ENCODE measurements at regions not wholly inside any gene's neighbourhood (a gene's known extent, or its start where the extent isn't known, plus 50 kb on each side); places are given as distances from the start of the nearest gene placed in this dataset.

DNA sequence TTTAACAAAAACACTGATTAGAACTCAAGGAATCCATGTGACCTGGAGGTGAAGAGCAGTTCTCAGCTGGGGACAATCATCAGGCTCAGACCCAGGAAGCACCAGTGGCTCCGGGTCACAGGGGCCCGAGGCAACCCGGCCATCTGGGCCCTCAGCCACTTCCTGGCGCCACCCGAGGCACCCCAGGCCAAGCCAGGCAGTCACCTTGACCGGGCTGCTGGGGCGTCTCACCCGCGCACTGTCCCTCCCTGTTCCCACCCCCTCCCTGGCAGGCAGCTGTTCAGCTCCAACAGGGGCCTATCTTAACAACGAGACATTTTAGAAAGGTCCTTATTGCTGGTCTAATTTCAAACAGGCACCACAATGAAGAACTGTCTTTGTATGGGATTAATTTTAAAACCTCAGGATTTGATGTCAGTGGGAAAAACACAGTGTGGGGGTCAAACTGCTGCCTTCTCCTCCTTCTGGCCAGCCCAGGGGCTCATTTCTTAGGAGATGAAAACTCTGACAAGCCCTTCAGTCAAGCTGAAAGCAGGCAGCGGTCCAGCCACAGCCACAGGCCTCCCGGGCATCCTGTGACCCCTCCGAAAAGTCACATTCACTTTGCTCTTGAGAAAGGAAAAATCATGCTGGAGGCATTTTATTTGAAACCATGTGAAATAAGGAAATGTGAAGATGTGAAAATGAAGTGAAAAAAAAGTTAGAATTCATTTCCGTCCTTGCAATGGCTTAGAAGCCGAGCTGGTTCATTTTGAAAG is 83.3 kb downstream of the KCTD15 start:
- no peak overlapping the region for H2AFZ ChIP-seq
- POLR2A ChIA-PET (ENCODE audit: unreplicated experiment) = no interaction called here

DNA sequence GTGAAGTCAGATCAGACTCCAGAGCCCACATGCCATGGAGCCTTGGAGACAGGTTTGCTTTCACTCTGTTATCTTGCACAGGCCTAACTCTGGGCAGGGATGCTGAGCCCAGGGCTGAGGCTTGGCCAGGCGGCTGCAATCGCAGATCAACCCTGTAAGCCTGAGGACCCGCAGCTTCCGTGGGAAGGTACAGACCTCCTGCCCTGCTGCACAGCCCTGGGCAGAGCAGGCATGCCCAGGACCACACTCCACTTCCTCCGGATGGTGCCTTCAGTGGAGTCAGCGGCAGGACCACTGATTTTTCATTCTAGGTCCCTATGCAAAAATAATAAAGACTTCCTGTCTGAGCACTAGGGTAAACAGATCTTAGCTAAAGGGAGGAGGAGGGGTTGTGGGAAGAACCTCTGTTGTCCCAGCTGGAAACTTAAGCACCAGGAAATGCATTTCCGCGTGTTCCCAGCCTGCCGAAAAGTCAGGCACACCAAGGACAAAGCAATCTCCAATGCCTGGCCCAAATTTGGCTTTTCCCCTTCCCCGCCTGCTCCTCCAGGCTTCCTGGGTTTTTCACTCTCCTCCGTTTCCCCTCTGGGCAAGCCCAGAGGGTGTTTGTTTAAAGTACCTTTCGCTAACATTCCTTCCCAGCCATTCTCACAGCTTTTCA is 87.3 kb downstream of the KCTD15 start:
- no peaks in the 10 kb centered on the region for H3K9me2 ChIP-seq (ENCODE audit: insufficient read depth)
- H3K4me3 ChIP-seq = no peak overlapping the region
- peaks cover 56% of the 10 kb centered on the region for H3K27me3 ChIP-seq (ENCODE audit: insufficient read depth, low read depth)
- ChIA-PET POLR2A (ENCODE audit: unreplicated experiment) (no interaction called here), CTCF (no interaction called here)
- no peaks in the 10 kb centered on the region for H3K9me3 ChIP-seq (ENCODE audit: insufficient read depth, low read depth)
- H4K20me1 ChIP-seq (ENCODE audit: insufficient read depth) = no peaks in the 10 kb centered on the region
- intact Hi-C loops (cut with micrococcal nuclease; ENCODE audit: unreplicated experiment) = no loop called here
- H3F3A ChIP-seq (ENCODE audit: insufficient read depth, low read depth) = no peaks in the 10 kb centered on the region
- BruUV-seq (replicated peaks) = no TSS peak
- H3K79me2 ChIP-seq (ENCODE audit: low read depth) = no peaks in the 10 kb centered on the region
- DNase-seq = no peak
- no peaks in the 10 kb centered on the region for H3K36me3 ChIP-seq (ENCODE audit: low read depth)
- no peaks in the 10 kb centered on the region for H3K4me1 ChIP-seq (replicated peaks; ENCODE audit: insufficient read depth)
- H3K4me2 ChIP-seq = no peak overlapping the region
- H3K27ac ChIP-seq = no peak overlapping the region
- TF ChIP-seq, protein P1, sequence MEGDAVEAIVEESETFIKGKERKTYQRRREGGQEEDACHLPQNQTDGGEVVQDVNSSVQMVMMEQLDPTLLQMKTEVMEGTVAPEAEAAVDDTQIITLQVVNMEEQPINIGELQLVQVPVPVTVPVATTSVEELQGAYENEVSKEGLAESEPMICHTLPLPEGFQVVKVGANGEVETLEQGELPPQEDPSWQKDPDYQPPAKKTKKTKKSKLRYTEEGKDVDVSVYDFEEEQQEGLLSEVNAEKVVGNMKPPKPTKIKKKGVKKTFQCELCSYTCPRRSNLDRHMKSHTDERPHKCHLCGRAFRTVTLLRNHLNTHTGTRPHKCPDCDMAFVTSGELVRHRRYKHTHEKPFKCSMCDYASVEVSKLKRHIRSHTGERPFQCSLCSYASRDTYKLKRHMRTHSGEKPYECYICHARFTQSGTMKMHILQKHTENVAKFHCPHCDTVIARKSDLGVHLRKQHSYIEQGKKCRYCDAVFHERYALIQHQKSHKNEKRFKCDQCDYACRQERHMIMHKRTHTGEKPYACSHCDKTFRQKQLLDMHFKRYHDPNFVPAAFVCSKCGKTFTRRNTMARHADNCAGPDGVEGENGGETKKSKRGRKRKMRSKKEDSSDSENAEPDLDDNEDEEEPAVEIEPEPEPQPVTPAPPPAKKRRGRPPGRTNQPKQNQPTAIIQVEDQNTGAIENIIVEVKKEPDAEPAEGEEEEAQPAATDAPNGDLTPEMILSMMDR (conservative IDR thresholded peaks at IDR 0.05) = no peak
- no peak for TF ChIP-seq EZH2 (IDR thresholded peaks at IDR 0.05; ENCODE audit: low read depth)
- H2AFZ ChIP-seq = no peak overlapping the region

More for the DNA sequence above, 83.3 kb downstream of the KCTD15 start:
- peaks cover 44% of the 10 kb centered on the region for H3K27me3 ChIP-seq (ENCODE audit: insufficient read depth, low read depth)
- H3K36me3 ChIP-seq (ENCODE audit: low read depth) = no peaks in the 10 kb centered on the region
- no peak overlapping the region for H3K27ac ChIP-seq
- intact Hi-C loops (cut with micrococcal nuclease; ENCODE audit: unreplicated experiment) = no loop called here
- H3K4me2 ChIP-seq = no peak overlapping the region
- no peaks in the 10 kb centered on the region for H4K20me1 ChIP-seq (ENCODE audit: insufficient read depth)
- no peaks in the 10 kb centered on the region for H3K4me1 ChIP-seq (replicated peaks; ENCODE audit: insufficient read depth)
- no peak overlapping the region for H3K4me3 ChIP-seq
- H3F3A ChIP-seq (ENCODE audit: insufficient read depth, low read depth) = no peaks in the 10 kb centered on the region
- H3K9me2 ChIP-seq (ENCODE audit: insufficient read depth) = no peaks in the 10 kb centered on the region
- no peaks in the 10 kb centered on the region for H3K9me3 ChIP-seq (ENCODE audit: insufficient read depth, low read depth)
- BruUV-seq (replicated peaks) = no TSS peak
- TF ChIP-seq, protein P1 (conservative IDR thresholded peaks at IDR 0.05) = no peak
- no peak for TF ChIP-seq EZH2 (IDR thresholded peaks at IDR 0.05; ENCODE audit: low read depth)
- DNase-seq = no peak
- CTCF ChIA-PET = interaction anchor here (0.6 kb wide), 1 partner anchor 262 kb away, joined by 6 read pairs; no protein-coding TSS in a partner anchor
- no peaks in the 10 kb centered on the region for H3K79me2 ChIP-seq (ENCODE audit: low read depth)

DNA sequence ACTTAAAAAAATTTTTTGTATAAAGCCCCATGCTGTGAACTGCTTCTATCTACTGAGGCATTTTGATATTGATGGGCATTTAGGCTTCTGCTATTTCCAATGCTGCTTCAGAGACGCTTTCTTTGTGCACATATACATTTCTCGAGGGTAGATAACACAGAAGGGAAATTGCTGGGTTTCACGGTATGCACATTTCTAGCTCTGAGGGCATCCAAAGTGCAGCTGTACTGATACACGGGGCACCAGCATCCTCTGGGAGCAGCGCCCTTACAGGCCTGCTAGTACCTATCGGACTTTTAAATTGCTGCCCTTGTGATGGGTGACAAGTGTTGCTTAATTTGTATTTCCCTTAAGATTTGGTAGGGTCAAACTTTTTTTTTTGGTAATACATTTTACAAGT is 88.6 kb downstream of the KCTD15 start:
- intact Hi-C loops (cut with micrococcal nuclease; ENCODE audit: unreplicated experiment) = no loop called here
- no peak for TF ChIP-seq EZH2 (IDR thresholded peaks at IDR 0.05; ENCODE audit: low read depth)
- TF ChIP-seq, protein P1 (conservative IDR thresholded peaks at IDR 0.05) = no peak
- ChIA-PET CTCF (no interaction called here), POLR2A (ENCODE audit: unreplicated experiment) (no interaction called here)
- Histone ChIP-seq H3K4me2 (no peak overlapping the region), H3F3A (ENCODE audit: insufficient read depth, low read depth) (no peaks in the 10 kb centered on the region), H2AFZ (no peak overlapping the region), H3K36me3 (ENCODE audit: low read depth) (no peaks in the 10 kb centered on the region), H3K4me3 (no peak overlapping the region), H4K20me1 (ENCODE audit: insufficient read depth) (no peaks in the 10 kb centered on the region), H3K9me3 (ENCODE audit: insufficient read depth, low read depth) (no peaks in the 10 kb centered on the region), H3K27ac (no peak overlapping the region), H3K4me1 (replicated peaks; ENCODE audit: insufficient read depth) (no peaks in the 10 kb centered on the region), H3K27me3 (ENCODE audit: insufficient read depth, low read depth) (peaks cover 58% of the 10 kb centered on the region), H3K9me2 (ENCODE audit: insufficient read depth) (no peaks in the 10 kb centered on the region), H3K79me2 (ENCODE audit: low read depth) (no peaks in the 10 kb centered on the region)
- BruUV-seq (replicated peaks) = no TSS peak
- DNase-seq = no peak
